Fibroblast of peridontal ligament (primary cell): ENCODE measurements at regions not wholly inside any gene's neighbourhood (a gene's known extent, or its start where the extent isn't known, plus 50 kb on each side); places are given as distances from the start of the nearest gene placed in this dataset.
A peak's percentile ranks its signal among the peaks of the same experiment; 100 is the strongest.

Source experiments
- DNase-seq: peaks from one replicate; pipeline ENCODE4 v3.0.0-alpha.2; 2010; ENCODE audit errors: extremely low read depth

- DNase-seq, result no peak
Observed at GRCh38 chr5:125600559-125600958, 822.6 kb upstream of the GRAMD2B start.

DNA sequence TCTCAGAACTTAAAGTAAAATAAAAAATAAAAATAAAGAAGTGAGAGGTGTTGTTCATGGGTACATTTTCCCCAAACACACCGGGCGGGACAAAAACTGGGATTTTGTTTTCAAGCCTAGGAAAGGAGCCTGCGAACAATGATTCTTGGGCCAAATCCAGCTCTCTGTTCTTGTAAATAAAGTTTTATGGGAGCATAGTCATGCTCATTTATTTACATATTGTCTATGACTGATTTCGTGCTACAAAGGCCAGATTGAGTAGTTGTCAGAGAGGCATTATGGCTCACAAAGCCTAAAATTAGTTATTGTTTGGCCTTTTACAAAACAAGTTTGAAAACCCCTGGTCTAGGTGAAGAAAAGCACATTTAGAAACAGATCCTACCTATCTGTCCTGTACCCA is 821.0 kb upstream of the GRAMD2B start:
- no peak for DNase-seq

GRCh38 chr5:125603321-125603720 is 819.9 kb upstream of the GRAMD2B start:
- DNase-seq, result no peak

GRCh38 chr5:125604104-125604503 is 819.1 kb upstream of the GRAMD2B start:
- peak; percentile 19 for DNase-seq

GRCh38 chr5:125607018-125607417 is 816.2 kb upstream of the GRAMD2B start:
- no peak for DNase-seq

DNA sequence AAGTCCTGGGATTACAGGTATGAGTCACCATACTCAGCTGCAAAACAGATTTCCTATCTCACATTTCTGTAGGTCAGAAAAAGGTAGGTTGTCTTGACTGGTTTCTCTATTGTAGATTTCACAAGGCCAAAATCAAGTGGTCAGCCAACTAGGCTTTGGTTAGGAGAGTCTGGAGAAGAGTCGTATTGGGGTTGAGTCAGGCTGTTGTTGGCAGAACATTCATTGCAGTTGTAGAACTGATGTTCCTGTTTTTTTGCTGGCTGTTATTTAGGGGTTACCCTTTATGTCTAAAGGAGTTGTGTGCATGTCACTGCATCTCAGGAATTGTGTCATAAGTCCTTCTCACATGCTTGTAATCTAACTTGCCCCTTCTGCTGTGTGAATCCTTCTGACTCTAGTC is 814.2 kb upstream of the GRAMD2B start:
- DNase-seq, result peak; percentile 22

GRCh38 chr5:125610892-125611291 is 812.3 kb upstream of the GRAMD2B start:
- DNase-seq, result no peak

- DNase-seq, result no peak
Observed at GRCh38 chr5:125611541-125611940, 811.7 kb upstream of the GRAMD2B start.

- no peak for DNase-seq
Observed at GRCh38 chr5:125612181-125612721, 811.0 kb upstream of the GRAMD2B start.

- DNase-seq, result no peak
Observed at GRCh38 chr5:125612776-125613175, 810.4 kb upstream of the GRAMD2B start.

GRCh38 chr5:125630237-125630636 is 793.0 kb upstream of the GRAMD2B start:
- no peak for DNase-seq

GRCh38 chr5:125633523-125633922 is 789.7 kb upstream of the GRAMD2B start:
- DNase-seq, result no peak

DNA sequence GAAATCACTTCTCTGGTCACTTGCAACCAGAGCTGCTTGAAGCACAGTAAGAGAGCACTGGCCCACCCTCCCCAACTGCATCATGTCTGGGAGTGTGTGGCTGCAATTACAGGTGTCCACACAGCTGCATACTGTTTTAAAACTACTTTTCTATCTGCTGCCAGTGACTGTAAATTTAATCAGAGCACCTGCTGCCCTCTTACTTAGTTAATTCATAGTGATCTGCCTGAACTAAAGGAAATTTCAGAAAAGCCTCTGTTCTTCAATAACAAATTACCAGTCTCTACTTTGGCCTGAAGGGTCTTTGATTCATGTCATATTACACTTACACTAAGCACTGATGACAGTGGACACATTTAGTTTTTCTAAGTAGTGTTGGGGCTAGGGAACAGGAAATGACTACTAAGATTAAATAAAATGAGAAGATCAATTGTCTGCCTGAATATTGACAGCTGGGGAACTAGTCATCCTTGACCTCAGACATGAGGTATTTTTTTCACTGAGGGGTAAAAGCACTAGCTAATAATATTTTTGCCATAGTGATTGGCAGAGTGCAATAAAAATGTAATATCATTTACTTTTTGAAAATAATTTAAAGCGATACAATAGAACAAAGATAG is 788.9 kb upstream of the GRAMD2B start:
- DNase-seq, result no peak

DNA sequence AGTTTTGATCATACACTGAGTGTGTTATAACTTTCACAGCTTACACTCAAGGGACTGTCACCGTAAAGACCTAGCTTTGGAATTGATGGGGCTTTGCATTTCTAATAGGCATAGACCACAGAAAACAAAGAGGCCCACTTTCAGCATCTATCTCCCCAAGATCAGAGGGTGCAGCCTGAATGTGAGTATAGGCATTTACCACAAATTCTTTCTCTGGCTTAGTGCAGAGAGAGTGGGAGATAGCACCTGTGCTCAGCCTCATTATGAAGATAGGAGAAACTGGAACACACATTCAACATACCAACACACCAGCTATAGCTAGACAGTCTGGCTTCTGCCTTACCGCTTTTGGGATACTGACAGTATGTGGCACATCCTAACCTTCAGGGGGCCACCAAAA is 783.4 kb upstream of the GRAMD2B start:
- DNase-seq, result no peak

- DNase-seq, result no peak
Observed at GRCh38 chr5:125652761-125653160, 770.4 kb upstream of the GRAMD2B start.

GRCh38 chr5:125654392-125654791 is 768.8 kb upstream of the GRAMD2B start:
- DNase-seq, result no peak

- DNase-seq, result peak; percentile 7
Observed at GRCh38 chr5:125655156-125655555, 768.1 kb upstream of the GRAMD2B start.

DNA sequence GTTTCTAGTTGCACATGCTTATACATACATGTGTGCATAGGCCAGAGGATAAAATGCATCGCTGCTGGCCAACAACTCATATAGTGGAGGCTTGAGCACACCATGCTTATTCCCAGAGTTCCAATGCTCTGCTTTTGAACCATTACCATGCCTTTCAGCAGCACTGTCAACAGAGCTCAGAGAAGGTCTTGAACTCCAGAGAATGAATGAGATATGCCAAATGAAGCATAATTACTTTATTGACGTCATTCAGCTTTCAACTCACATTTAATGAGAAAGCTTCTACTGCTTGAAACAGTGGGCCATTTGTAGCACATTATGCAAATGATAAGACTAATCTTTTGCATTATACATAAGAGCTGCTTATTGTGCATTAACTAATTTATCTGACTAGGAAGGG is 765.3 kb upstream of the GRAMD2B start:
- DNase-seq, result no peak

DNA sequence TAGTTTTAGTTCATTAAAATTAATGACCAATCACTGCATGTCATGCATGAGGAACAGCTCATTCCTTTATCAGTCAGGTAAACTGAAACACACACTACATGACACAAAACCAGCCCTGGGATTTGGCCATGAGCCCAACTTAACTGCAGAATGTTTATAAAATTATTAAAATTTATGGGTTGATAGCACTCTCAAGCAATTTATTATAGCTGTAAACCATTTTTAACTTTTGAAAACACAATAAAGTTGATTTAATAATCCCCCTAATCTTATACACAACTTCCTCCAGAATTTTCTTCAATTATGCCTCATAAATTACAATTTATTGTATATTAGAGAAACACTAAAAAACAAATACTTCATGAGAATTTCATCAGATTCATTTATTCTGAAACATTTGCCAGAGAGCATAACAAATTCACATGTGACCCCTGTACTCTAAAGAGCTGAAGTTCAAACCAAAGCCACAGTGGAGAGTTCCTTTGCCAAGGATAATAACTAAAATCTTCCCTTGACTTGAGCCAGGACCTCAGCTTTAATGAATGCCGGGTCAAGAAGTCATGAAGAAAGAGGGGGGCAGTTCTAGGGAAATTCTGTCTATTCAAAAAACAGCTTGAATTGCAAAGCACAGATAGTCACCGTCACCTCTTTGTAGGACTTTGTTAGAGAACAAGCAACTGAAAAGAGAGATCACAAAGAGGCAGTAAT is 763.7 kb upstream of the GRAMD2B start:
- DNase-seq, result peak; percentile 94

- peak; percentile 33 for DNase-seq
Observed at GRCh38 chr5:125660231-125660895, 762.8 kb upstream of the GRAMD2B start.

- DNase-seq, result no peak
Observed at GRCh38 chr5:125661584-125661983, 761.6 kb upstream of the GRAMD2B start.

GRCh38 chr5:125668884-125669283 is 754.3 kb upstream of the GRAMD2B start:
- no peak for DNase-seq
